ENCODE measurements at regions not wholly inside any gene's neighbourhood (a gene's known extent, or its start where the extent isn't known, plus 50 kb on each side); places are given as distances from the start of the nearest gene placed in this dataset.
"Not testable (repeated sequence)": the region's sequence is repeated elsewhere in the genome, so short reads cannot be mapped to it uniquely, and the experiment has no call there.

DNA sequence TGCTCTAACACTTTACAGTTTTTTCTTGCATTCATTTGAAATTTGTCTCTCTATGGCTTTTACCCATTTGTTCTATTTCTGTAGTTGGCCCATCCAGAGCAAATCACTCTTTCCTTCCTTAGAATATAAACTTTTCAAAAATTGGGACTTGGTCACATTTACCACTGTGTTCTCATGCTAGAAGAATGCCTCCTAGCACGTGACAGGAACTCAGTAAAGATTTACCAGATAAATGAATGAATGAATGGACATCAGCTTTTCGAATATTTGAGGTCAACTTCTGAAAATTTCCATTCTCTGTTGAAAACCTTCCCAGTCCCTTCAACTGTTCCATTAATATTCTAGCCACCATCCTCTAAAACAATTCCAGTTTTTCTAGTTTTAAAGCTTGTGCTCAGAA lies 294.5 kb downstream of the CD83 start:
- H3K27ac ChIP-seq (ENCODE audit: low read length): no peak overlapping the region
- H2AFZ ChIP-seq (ENCODE audit: low read depth, low read length): no peak overlapping the region
- no peak overlapping the region for H3K4me2 ChIP-seq (ENCODE audit: low read length)
- no peaks in the 10 kb centered on the region for H4K20me1 ChIP-seq (ENCODE audit: insufficient read depth)
- no peaks in the 10 kb centered on the region for H3K36me3 ChIP-seq (ENCODE audit: insufficient read depth, low read length)
- H3K79me2 ChIP-seq (replicated peaks; ENCODE audit: insufficient read depth, low read length): no peaks in the 10 kb centered on the region
- H3K9ac ChIP-seq (ENCODE audit: low read length): no peak overlapping the region
- no peak overlapping the region for H3K4me3 ChIP-seq (ENCODE audit: low read length)
- H3K9me3 ChIP-seq (ENCODE audit: low read length): no peaks in the 10 kb centered on the region
- no peaks in the 10 kb centered on the region for H3K9me2 ChIP-seq (ENCODE audit: insufficient read depth, low read length)
- no peaks in the 10 kb centered on the region for H3F3A ChIP-seq (ENCODE audit: insufficient read depth, low read length, poor library complexity, severe bottlenecking)
- TF ChIP-seq SMC3 (conservative IDR thresholded peaks at IDR 0.05; ENCODE audit: poor library complexity) (no peak), MXI1 (conservative IDR thresholded peaks at IDR 0.05; ENCODE audit: poor library complexity, severe bottlenecking) (no peak), TAF1 (IDR thresholded peaks at IDR 0.05; ENCODE audit: low read depth) (no peak), EZH2 (IDR thresholded peaks at IDR 0.05; ENCODE audit: borderline replicate concordance, insufficient read depth, low read length, poor library complexity, severe bottlenecking) (no peak), EP300 (conservative IDR thresholded peaks at IDR 0.05; ENCODE audit: poor library complexity, severe bottlenecking) (no peak), REST (IDR thresholded peaks at IDR 0.05; ENCODE audit: borderline replicate concordance) (no peak), RAD21 (conservative IDR thresholded peaks at IDR 0.05) (no peak), POLR2AphosphoS5 (IDR thresholded peaks at IDR 0.05) (no peak)
- TF ChIP-seq, protein P1, sequence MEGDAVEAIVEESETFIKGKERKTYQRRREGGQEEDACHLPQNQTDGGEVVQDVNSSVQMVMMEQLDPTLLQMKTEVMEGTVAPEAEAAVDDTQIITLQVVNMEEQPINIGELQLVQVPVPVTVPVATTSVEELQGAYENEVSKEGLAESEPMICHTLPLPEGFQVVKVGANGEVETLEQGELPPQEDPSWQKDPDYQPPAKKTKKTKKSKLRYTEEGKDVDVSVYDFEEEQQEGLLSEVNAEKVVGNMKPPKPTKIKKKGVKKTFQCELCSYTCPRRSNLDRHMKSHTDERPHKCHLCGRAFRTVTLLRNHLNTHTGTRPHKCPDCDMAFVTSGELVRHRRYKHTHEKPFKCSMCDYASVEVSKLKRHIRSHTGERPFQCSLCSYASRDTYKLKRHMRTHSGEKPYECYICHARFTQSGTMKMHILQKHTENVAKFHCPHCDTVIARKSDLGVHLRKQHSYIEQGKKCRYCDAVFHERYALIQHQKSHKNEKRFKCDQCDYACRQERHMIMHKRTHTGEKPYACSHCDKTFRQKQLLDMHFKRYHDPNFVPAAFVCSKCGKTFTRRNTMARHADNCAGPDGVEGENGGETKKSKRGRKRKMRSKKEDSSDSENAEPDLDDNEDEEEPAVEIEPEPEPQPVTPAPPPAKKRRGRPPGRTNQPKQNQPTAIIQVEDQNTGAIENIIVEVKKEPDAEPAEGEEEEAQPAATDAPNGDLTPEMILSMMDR (IDR thresholded peaks at IDR 0.05; ENCODE audit: poor library complexity, severe bottlenecking): no peak
- no peaks in the 10 kb centered on the region for H3K27me3 ChIP-seq (ENCODE audit: insufficient read depth, low read depth, low read length)

GRCh38 chr6:14415452-14415851 lies 297.9 kb downstream of the CD83 start:
- Histone ChIP-seq H3K27me3 (ENCODE audit: insufficient read depth, low read depth, low read length) (no peaks in the 10 kb centered on the region), H2AFZ (ENCODE audit: low read depth, low read length) (no peak overlapping the region), H3K4me3 (ENCODE audit: low read length) (no peak overlapping the region), H4K20me1 (ENCODE audit: insufficient read depth) (no peaks in the 10 kb centered on the region), H3K27ac (ENCODE audit: low read length) (no peak overlapping the region), H3K79me2 (replicated peaks; ENCODE audit: insufficient read depth, low read length) (no peaks in the 10 kb centered on the region), H3K9me2 (ENCODE audit: insufficient read depth, low read length) (no peaks in the 10 kb centered on the region), H3K9ac (ENCODE audit: low read length) (no peak overlapping the region), H3K9me3 (ENCODE audit: low read length) (no peaks in the 10 kb centered on the region), H3K4me2 (ENCODE audit: low read length) (no peak overlapping the region), H3K36me3 (ENCODE audit: insufficient read depth, low read length) (no peaks in the 10 kb centered on the region), H3F3A (ENCODE audit: insufficient read depth, low read length, poor library complexity, severe bottlenecking) (no peaks in the 10 kb centered on the region)
- TF ChIP-seq POLR2AphosphoS5 (IDR thresholded peaks at IDR 0.05) (no peak), RAD21 (conservative IDR thresholded peaks at IDR 0.05) (no peak)

DNA sequence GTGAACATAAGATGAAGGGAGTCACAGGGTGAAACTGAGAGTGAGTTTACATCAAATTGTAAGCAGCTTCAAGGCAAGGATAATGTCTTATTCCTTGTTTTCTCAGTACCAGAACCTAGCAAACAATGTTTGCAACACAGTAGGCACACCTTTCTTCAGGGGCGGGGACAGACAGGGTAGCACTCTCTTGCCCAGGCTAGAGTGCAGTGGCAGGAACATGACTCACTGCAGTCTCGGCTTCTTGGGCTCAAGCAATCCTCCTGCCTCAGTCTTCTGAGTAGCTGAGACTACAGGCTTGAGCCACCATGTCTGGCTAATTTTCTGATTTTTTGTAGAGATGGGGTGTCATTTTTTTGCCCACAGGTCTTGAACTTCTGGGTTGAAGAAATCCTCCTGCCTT lies 299.8 kb downstream of the CD83 start:
- Histone ChIP-seq H3K27ac (ENCODE audit: low read length) (no peak overlapping the region), H3K27me3 (ENCODE audit: insufficient read depth, low read depth, low read length) (no peaks in the 10 kb centered on the region), H3K4me2 (ENCODE audit: low read length) (no peak overlapping the region), H3K36me3 (ENCODE audit: insufficient read depth, low read length) (no peaks in the 10 kb centered on the region), H3K9ac (ENCODE audit: low read length) (no peak overlapping the region), H3F3A (ENCODE audit: insufficient read depth, low read length, poor library complexity, severe bottlenecking) (no peaks in the 10 kb centered on the region), H3K9me3 (ENCODE audit: low read length) (no peaks in the 10 kb centered on the region), H3K4me3 (ENCODE audit: low read length) (no peak overlapping the region), H2AFZ (ENCODE audit: low read depth, low read length) (no peak overlapping the region), H3K79me2 (replicated peaks; ENCODE audit: insufficient read depth, low read length) (no peaks in the 10 kb centered on the region), H4K20me1 (ENCODE audit: insufficient read depth) (no peaks in the 10 kb centered on the region), H3K9me2 (ENCODE audit: insufficient read depth, low read length) (no peaks in the 10 kb centered on the region)
- TF ChIP-seq POLR2AphosphoS5 (IDR thresholded peaks at IDR 0.05) (no peak), EP300 (conservative IDR thresholded peaks at IDR 0.05; ENCODE audit: poor library complexity, severe bottlenecking) (no peak), SMC3 (conservative IDR thresholded peaks at IDR 0.05; ENCODE audit: poor library complexity) (no peak), TAF1 (IDR thresholded peaks at IDR 0.05; ENCODE audit: low read depth) (no peak)
- TF ChIP-seq, protein P1 (IDR thresholded peaks at IDR 0.05; ENCODE audit: poor library complexity, severe bottlenecking): no peak

- not testable (repeated sequence) for H3K4me3 ChIP-seq (ENCODE audit: low read length); H3F3A ChIP-seq (ENCODE audit: insufficient read depth, low read length, poor library complexity, severe bottlenecking); H2AFZ ChIP-seq (ENCODE audit: low read depth, low read length); H3K9me3 ChIP-seq (ENCODE audit: low read length); H3K9ac ChIP-seq (ENCODE audit: low read length); H3K4me2 ChIP-seq (ENCODE audit: low read length); H3K9me2 ChIP-seq (ENCODE audit: insufficient read depth, low read length); H3K36me3 ChIP-seq (ENCODE audit: insufficient read depth, low read length); H3K27ac ChIP-seq (ENCODE audit: low read length); H3K79me2 ChIP-seq (replicated peaks; ENCODE audit: insufficient read depth, low read length); H4K20me1 ChIP-seq (ENCODE audit: insufficient read depth); H3K27me3 ChIP-seq (ENCODE audit: insufficient read depth, low read depth, low read length)
Observed at GRCh38 chr6:14419224-14419623, 301.7 kb downstream of the CD83 start.
